ENCODE measurements at regions not wholly inside any gene's neighbourhood (a gene's known extent, or its start where the extent isn't known, plus 50 kb on each side); places are given as distances from the start of the nearest gene placed in this dataset.

GRCh38 chr12:97800561-97800960 is 338.0 kb downstream of the RMST start:
- Histone ChIP-seq H3K36me3 (ENCODE audit: control insufficient read depth, insufficient read depth, low read length) (no peaks in the 10 kb centered on the region), H3K9me3 (replicated peaks; ENCODE audit: control insufficient read depth, insufficient read depth, low read depth, low read length) (no peaks in the 10 kb centered on the region), H4K20me1 (replicated peaks; ENCODE audit: control insufficient read depth, insufficient read depth, low read length) (no peaks in the 10 kb centered on the region), H3K4me3 (no peak overlapping the region), H3K79me2 (ENCODE audit: control insufficient read depth, insufficient read depth, low read length) (no peaks in the 10 kb centered on the region), H3K9ac (ENCODE audit: insufficient read depth in 1 of 2, low read depth in 2 of 2, low read length in 2 of 2) (no peak overlapping the region), H3K4me1 (replicated peaks in 1 of 2; ENCODE audit: control insufficient read depth in 2 of 2, insufficient read depth in 2 of 2, low read length in 2 of 2) (no peaks in the 10 kb centered on the region), H3K4me2 (ENCODE audit: insufficient read depth, low read length) (no peak overlapping the region), H3K9me1 (ENCODE audit: control insufficient read depth, insufficient read depth, low read length) (no peaks in the 10 kb centered on the region), H3K27me3 (ENCODE audit: control insufficient read depth in 2 of 2, insufficient read depth in 2 of 2, low read length in 2 of 2) (no peaks in the 10 kb centered on the region), H2AFZ (ENCODE audit: low read depth, low read length) (no peak overlapping the region), H3K27ac (ENCODE audit: extremely low read depth, low read depth, low read length) (no peak overlapping the region)
- ChIA-PET CTCF (ENCODE audit: low intra/inter-chr PET ratio) (no interaction called here), POLR2A (no interaction called here)
- no peak for ATAC-seq
- no TSS peak for BruUV-seq (replicated peaks)
- 0% methylated on average over 3 of the region's 3 CpGs for WGBS (ENCODE audit: insufficient coverage, low coverage, missing lambda C conversion rate)
- in situ Hi-C loops (cut with MboI) (no loop called here), intact Hi-C loops (cut with micrococcal nuclease) (no loop called here)
- no peak for TF ChIP-seq ZNF143 (CRISPR knock-in tag; IDR thresholded peaks at IDR 0.05)
- TF ChIP-seq, protein P1, sequence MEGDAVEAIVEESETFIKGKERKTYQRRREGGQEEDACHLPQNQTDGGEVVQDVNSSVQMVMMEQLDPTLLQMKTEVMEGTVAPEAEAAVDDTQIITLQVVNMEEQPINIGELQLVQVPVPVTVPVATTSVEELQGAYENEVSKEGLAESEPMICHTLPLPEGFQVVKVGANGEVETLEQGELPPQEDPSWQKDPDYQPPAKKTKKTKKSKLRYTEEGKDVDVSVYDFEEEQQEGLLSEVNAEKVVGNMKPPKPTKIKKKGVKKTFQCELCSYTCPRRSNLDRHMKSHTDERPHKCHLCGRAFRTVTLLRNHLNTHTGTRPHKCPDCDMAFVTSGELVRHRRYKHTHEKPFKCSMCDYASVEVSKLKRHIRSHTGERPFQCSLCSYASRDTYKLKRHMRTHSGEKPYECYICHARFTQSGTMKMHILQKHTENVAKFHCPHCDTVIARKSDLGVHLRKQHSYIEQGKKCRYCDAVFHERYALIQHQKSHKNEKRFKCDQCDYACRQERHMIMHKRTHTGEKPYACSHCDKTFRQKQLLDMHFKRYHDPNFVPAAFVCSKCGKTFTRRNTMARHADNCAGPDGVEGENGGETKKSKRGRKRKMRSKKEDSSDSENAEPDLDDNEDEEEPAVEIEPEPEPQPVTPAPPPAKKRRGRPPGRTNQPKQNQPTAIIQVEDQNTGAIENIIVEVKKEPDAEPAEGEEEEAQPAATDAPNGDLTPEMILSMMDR (IDR thresholded peaks at IDR 0.05 in 2 of 3, conservative IDR thresholded peaks at IDR 0.05 in 1 of 3; ENCODE audit: insufficient read depth in 2 of 3, low read depth in 1 of 3, low read length in 3 of 3), result no peak
- no peak for TF ChIP-seq ZNF263 (CRISPR knock-in tag; IDR thresholded peaks at IDR 0.05; ENCODE audit: borderline replicate concordance)
- no peak for TF ChIP-seq BCL6 (CRISPR knock-in tag; IDR thresholded peaks at IDR 0.05)
- TF ChIP-seq CHD4 (IDR thresholded peaks at IDR 0.05; ENCODE audit: insufficient read depth, insufficient replicate concordance, low read depth, low read length, poor library complexity, severe bottlenecking), result no peak
- TF ChIP-seq EWSR1 (IDR thresholded peaks at IDR 0.05; ENCODE audit: borderline replicate concordance, low read depth, partially characterized antibody), result no peak
- no peak for DNase-seq (ENCODE audit: extremely low read depth in 1 of 4, low spot score in 3 of 4)
- FAIRE-seq, result no peak

All from K562 (cell line).